ENCODE measurements at regions not wholly inside any gene's neighbourhood (a gene's known extent, or its start where the extent isn't known, plus 50 kb on each side); places are given as distances from the start of the nearest gene placed in this dataset.

GRCh38 chr12:25839470-25839869 is 119.0 kb upstream of the RASSF8 start:
- TF ChIP-seq CTCF (IDR thresholded peaks at IDR 0.05; ENCODE audit: low read depth, low read length): no peak
- TF ChIP-seq POLR2A (IDR thresholded peaks at IDR 0.05; ENCODE audit: extremely low read depth, insufficient read length): no peak
